BLaER1 treated with 17β-estradiol and CSF1 and Interleukin-3, amounts not matched to agents 10 nM and 100 nM (cell line): ENCODE measurements at regions not wholly inside any gene's neighbourhood (a gene's known extent, or its start where the extent isn't known, plus 50 kb on each side); places are given as distances from the start of the nearest gene placed in this dataset.

Experiments
- H3K27ac ChIP-seq, 11 experiments: shearing (Covaris generic); formaldehyde crosslinking; 2 replicates each; pipeline ENCODE4 v1.8.1; 2022
- H3K27me3 ChIP-seq, 11 experiments: shearing (Covaris generic); formaldehyde crosslinking; 2 replicates each; pipeline ENCODE4 v1.8.1; 2022
- H3K36me3 ChIP-seq, 11 experiments: shearing (Covaris generic); formaldehyde crosslinking; 2 replicates each; pipeline ENCODE4 v1.8.1; 2022
- H3K4me1 ChIP-seq, 10 experiments: shearing (Covaris generic); formaldehyde crosslinking; 2 replicates each; pipeline ENCODE4 v1.8.1; 2022
- H3K4me2 ChIP-seq, 11 experiments: shearing (Covaris generic); formaldehyde crosslinking; 2 replicates each; pipeline ENCODE4 v1.8.1; 2022
- H3K4me3 ChIP-seq, 10 experiments: shearing (Covaris generic); formaldehyde crosslinking; 2 replicates each; pipeline ENCODE4 v1.8.1; 2022
- H3K9ac ChIP-seq, 11 experiments: shearing (Covaris generic); formaldehyde crosslinking; 2 replicates each; pipeline ENCODE4 v1.8.1; 2022
- H3K9me3 ChIP-seq, 11 experiments: shearing (Covaris generic); formaldehyde crosslinking; replicated peaks in 1 of 11; 2 replicates each; pipeline ENCODE4 v1.8.1; 2022
- H4K20me1 ChIP-seq, 11 experiments: shearing (Covaris generic); formaldehyde crosslinking; 2 replicates each; pipeline ENCODE4 v1.8.1; 2022
- Cebpa-rat ChIP-seq, 11 experiments: shearing (Covaris generic); IDR thresholded peaks; 2 replicates each; pipeline ENCODE4 v1.8.1; 2022

- peaks cover 0 to 14% (median 7%) of the 10 kb centered on the region in 10 experiments; a peak in 12 of 20 replicates for H3K4me1 ChIP-seq
- H3K27me3 ChIP-seq, result no peaks in the 10 kb centered on the region
- H3K9me3 ChIP-seq, result 0 out of 22 replicates have a peak, but pooled peaks cover 0 to 5% (median 0%) of the 10 kb centered on the region in 11 experiments
- H3K36me3 ChIP-seq, result no peaks in the 10 kb centered on the region
- TF ChIP-seq Cebpa-rat (IDR thresholded peaks at IDR 0.05), result peak in 6 of 11 experiments; percentile 35 to 69 (median 56); a peak in 8 of 22 replicates
- no peak overlapping the region for H3K9ac ChIP-seq
- H3K4me3 ChIP-seq, result no peak overlapping the region
- H3K4me2 ChIP-seq, result peak overlapping the region in 4 of 11 experiments; percentile 9 to 32 (median 22); a peak in 5 of 22 replicates
- no peaks in the 10 kb centered on the region for H4K20me1 ChIP-seq
- H3K27ac ChIP-seq, result no peak overlapping the region
These were observed 96.5 kb upstream of the ERCC6L2 start for GRCh38 chr9:95778957-95779356.

GRCh38 chr9:95777136-95777535, 98.4 kb upstream of the ERCC6L2 start:
- H3K4me3 ChIP-seq, result no peak overlapping the region
- H3K36me3 ChIP-seq, result no peaks in the 10 kb centered on the region
- peak overlapping the region; percentile 1 to 47 (median 36); a peak in 17 of 22 replicates for H3K4me2 ChIP-seq
- H4K20me1 ChIP-seq, result no peaks in the 10 kb centered on the region
- peaks cover 0 to 4% (median 0%) of the 10 kb centered on the region in 11 experiments; a peak in 3 of 22 replicates for H3K27me3 ChIP-seq
- no peak overlapping the region for H3K9ac ChIP-seq
- no peak overlapping the region for H3K27ac ChIP-seq
- no peak for TF ChIP-seq Cebpa-rat (IDR thresholded peaks at IDR 0.05)
- H3K4me1 ChIP-seq, result peaks cover 0 to 14% (median 7%) of the 10 kb centered on the region in 10 experiments; a peak in 12 of 20 replicates
- 0 out of 22 replicates have a peak, but pooled peaks cover 0 to 5% (median 0%) of the 10 kb centered on the region in 11 experiments for H3K9me3 ChIP-seq

GRCh38 chr9:95776176-95776575, 99.3 kb upstream of the ERCC6L2 start:
- Histone ChIP-seq H3K36me3 (no peaks in the 10 kb centered on the region), H3K4me2 (no peak overlapping the region), H3K9ac (no peak overlapping the region), H3K9me3 (0 out of 22 replicates have a peak, but pooled peaks cover 0 to 5% (median 0%) of the 10 kb centered on the region in 11 experiments), H3K4me1 (peaks cover 0 to 18% (median 10%) of the 10 kb centered on the region in 10 experiments; a peak in 17 of 20 replicates), H3K27me3 (peaks cover 0 to 11% (median 0%) of the 10 kb centered on the region in 11 experiments; a peak in 8 of 22 replicates), H3K4me3 (no peak overlapping the region), H3K27ac (no peak overlapping the region), H4K20me1 (no peaks in the 10 kb centered on the region)
- TF ChIP-seq Cebpa-rat (IDR thresholded peaks at IDR 0.05), result no peak

GRCh38 chr9:95775191-95775590, 100.3 kb upstream of the ERCC6L2 start:
- H3K9ac ChIP-seq, result no peak overlapping the region
- peaks cover 0 to 27% (median 18%) of the 10 kb centered on the region in 10 experiments; a peak in 18 of 20 replicates for H3K4me1 ChIP-seq
- H3K4me3 ChIP-seq, result no peak overlapping the region

GRCh38 chr9:95773053-95773418, 102.5 kb upstream of the ERCC6L2 start:
- Histone ChIP-seq H3K4me3 (no peak overlapping the region), H3K4me1 (peaks cover 0 to 26% (median 18%) of the 10 kb centered on the region in 10 experiments; a peak in 18 of 20 replicates), H3K9ac (no peak overlapping the region), H4K20me1 (no peaks in the 10 kb centered on the region), H3K27ac (no peak overlapping the region), H3K36me3 (no peaks in the 10 kb centered on the region), H3K4me2 (no peak overlapping the region), H3K27me3 (peaks cover 0 to 16% (median 4%) of the 10 kb centered on the region in 11 experiments; a peak in 10 of 22 replicates), H3K9me3 (0 out of 22 replicates have a peak, but pooled peaks cover 0 to 5% (median 0%) of the 10 kb centered on the region in 11 experiments)
- no peak for TF ChIP-seq Cebpa-rat (IDR thresholded peaks at IDR 0.05)

More at GRCh38 chr9:95775191-95775590, 100.3 kb upstream of the ERCC6L2 start:
- Histone ChIP-seq H3K27me3 (peaks cover 0 to 16% (median 4%) of the 10 kb centered on the region in 11 experiments; a peak in 10 of 22 replicates), H4K20me1 (no peaks in the 10 kb centered on the region), H3K4me2 (no peak overlapping the region), H3K27ac (no peak overlapping the region), H3K36me3 (no peaks in the 10 kb centered on the region), H3K9me3 (0 out of 22 replicates have a peak, but pooled peaks cover 0 to 5% (median 0%) of the 10 kb centered on the region in 11 experiments)
- no peak for TF ChIP-seq Cebpa-rat (IDR thresholded peaks at IDR 0.05)

- Histone ChIP-seq H3K9ac (no peak overlapping the region), H3K27ac (no peak overlapping the region), H3K9me3 (0 out of 22 replicates have a peak, but pooled peaks cover 0 to 5% (median 0%) of the 10 kb centered on the region in 11 experiments), H3K4me2 (no peak overlapping the region), H3K27me3 (peaks cover 0 to 16% (median 4%) of the 10 kb centered on the region in 11 experiments; a peak in 10 of 22 replicates), H3K4me1 (peaks cover 0 to 24% (median 17%) of the 10 kb centered on the region in 10 experiments; a peak in 18 of 20 replicates), H4K20me1 (no peaks in the 10 kb centered on the region), H3K36me3 (no peaks in the 10 kb centered on the region), H3K4me3 (no peak overlapping the region)
- no peak for TF ChIP-seq Cebpa-rat (IDR thresholded peaks at IDR 0.05)
These were observed 103.0 kb upstream of the ERCC6L2 start for GRCh38 chr9:95772320-95773052.

GRCh38 chr9:95771556-95772246, 103.8 kb upstream of the ERCC6L2 start:
- peaks cover 0 to 17% (median 11%) of the 10 kb centered on the region in 10 experiments; a peak in 15 of 20 replicates for H3K4me1 ChIP-seq
- no peak overlapping the region for H3K9ac ChIP-seq
- no peak overlapping the region for H3K27ac ChIP-seq
- H3K9me3 ChIP-seq, result 0 out of 22 replicates have a peak, but pooled peaks cover 0 to 5% (median 0%) of the 10 kb centered on the region in 11 experiments
- peak overlapping the region in 5 of 11 experiments; percentile 6 to 72 (median 61); a peak in 5 of 22 replicates for H3K4me2 ChIP-seq
- H4K20me1 ChIP-seq, result no peaks in the 10 kb centered on the region
- 0 out of 22 replicates have a peak, but pooled peaks of 1 of the 11 experiments have one; percentile 23 for TF ChIP-seq Cebpa-rat (IDR thresholded peaks at IDR 0.05)
- peaks cover 0 to 16% (median 4%) of the 10 kb centered on the region in 11 experiments; a peak in 10 of 22 replicates for H3K27me3 ChIP-seq
- H3K4me3 ChIP-seq, result no peak overlapping the region
- no peaks in the 10 kb centered on the region for H3K36me3 ChIP-seq

GRCh38 chr9:95770653-95771131, 104.8 kb upstream of the ERCC6L2 start:
- H3K36me3 ChIP-seq, result no peaks in the 10 kb centered on the region
- no peaks in the 10 kb centered on the region for H4K20me1 ChIP-seq
- H3K9ac ChIP-seq, result no peak overlapping the region
- H3K9me3 ChIP-seq, result 0 out of 22 replicates have a peak, but pooled peaks cover 0 to 5% (median 0%) of the 10 kb centered on the region in 11 experiments
- H3K4me1 ChIP-seq, result peaks cover 0 to 17% (median 11%) of the 10 kb centered on the region in 10 experiments; a peak in 15 of 20 replicates
- H3K27ac ChIP-seq, result no peak overlapping the region
- H3K27me3 ChIP-seq, result peaks cover 0 to 16% (median 4%) of the 10 kb centered on the region in 11 experiments; a peak in 10 of 22 replicates
- TF ChIP-seq Cebpa-rat (IDR thresholded peaks at IDR 0.05), result no peak
- H3K4me2 ChIP-seq, result peak overlapping the region in 9 of 11 experiments; percentile 9 to 72 (median 62); a peak in 16 of 22 replicates
- no peak overlapping the region for H3K4me3 ChIP-seq
